SK-N-SH treated with all-trans-retinoic acid at 6 μM for 48 hours (cell line): ENCODE measurements at regions not wholly inside any gene's neighbourhood (a gene's known extent, or its start where the extent isn't known, plus 50 kb on each side); places are given as distances from the start of the nearest gene placed in this dataset.

Experiments used
- ATAC-seq: fragments of 200-7000 bp; cut with Tn5 transposase; 3 replicates; pipeline ENCODE4 v1.9.1; 2020; ENCODE audit warnings: mild to moderate bottlenecking, moderate library complexity
- ARNTL ChIP-seq: fragments of 450-650 bp; formaldehyde crosslinking; IDR thresholded peaks from 2 replicates; pipeline ENCODE4 v1.5.0; 2020; ENCODE audit warnings: low read depth, mild to moderate bottlenecking, moderate library complexity, borderline replicate concordance
- BACH2 ChIP-seq: fragments of 250-450 bp; sonication (Bioruptor Pico); IDR thresholded peaks from 2 replicates; pipeline ENCODE4 v1.9.0; 2021; ENCODE audit warnings: mild to moderate bottlenecking, borderline replicate concordance
- CSDC2 ChIP-seq: fragments of 250-450 bp; sonication (Bioruptor Pico); IDR thresholded peaks from 2 replicates; pipeline ENCODE4 v1.5.0; 2020; ENCODE audit warnings: mild to moderate bottlenecking, moderate library complexity
- GLIS3 ChIP-seq: fragments of 250-450 bp; sonication (Bioruptor Pico); IDR thresholded peaks from 2 replicates; pipeline ENCODE4 v1.5.0; 2020; ENCODE audit warnings: mild to moderate bottlenecking, moderate library complexity
- ISL1 ChIP-seq: fragments of 250-450 bp; sonication (Bioruptor Pico); IDR thresholded peaks from 2 replicates; pipeline ENCODE4 v2.1.2; 2022; ENCODE audit warnings: mild to moderate bottlenecking, moderate library complexity
- OSR1 ChIP-seq: fragments of 250-450 bp; sonication (Bioruptor Pico); IDR thresholded peaks from 2 replicates; pipeline ENCODE4 v1.8.0; 2022; ENCODE audit warnings: moderate library complexity, mild to moderate bottlenecking, inconsistent platforms
- PPARA ChIP-seq: fragments of 250-450 bp; sonication (Bioruptor Pico); IDR thresholded peaks from 2 replicates; pipeline ENCODE4 v1.5.0; 2020; ENCODE audit warnings: mild to moderate bottlenecking, borderline replicate concordance
- RARB ChIP-seq: fragments of 250-450 bp; sonication (Bioruptor Pico); IDR thresholded peaks from 2 replicates; pipeline ENCODE4 v1.8.0; 2021; ENCODE audit warnings: mild to moderate bottlenecking, moderate library complexity
- SNAI2 ChIP-seq: fragments of 250-450 bp; sonication (Bioruptor Pico); IDR thresholded peaks from 2 replicates; pipeline ENCODE4 v1.5.0; 2020; ENCODE audit warnings: mild to moderate bottlenecking, moderate library complexity
- TCF4 ChIP-seq: fragments of 250-450 bp; sonication (Bioruptor Pico); IDR thresholded peaks from 2 replicates; pipeline ENCODE4 v1.8.0; 2021; ENCODE audit warnings: mild to moderate bottlenecking, moderate library complexity, borderline replicate concordance
- TOX ChIP-seq: fragments of 250-450 bp; sonication (Bioruptor Pico); IDR thresholded peaks from 2 replicates; pipeline ENCODE4 v1.8.0; 2021; ENCODE audit warnings: mild to moderate bottlenecking, moderate library complexity, borderline replicate concordance
- ZC3H10 ChIP-seq: fragments of 250-450 bp; sonication (Bioruptor Pico); IDR thresholded peaks from 2 replicates; pipeline ENCODE4 v1.5.1; 2021; ENCODE audit warnings: mild to moderate bottlenecking, moderate library complexity
- ZFP3 ChIP-seq: fragments of 250-450 bp; sonication (Bioruptor Pico); IDR thresholded peaks from 2 replicates; pipeline ENCODE4 v1.5.0; 2020; ENCODE audit warnings: mild to moderate bottlenecking, moderate library complexity
- ZFP30 ChIP-seq: fragments of 450-650 bp; formaldehyde crosslinking; IDR thresholded peaks from 2 replicates; pipeline ENCODE4 v1.5.0; 2022; ENCODE audit warnings: mild to moderate bottlenecking, moderate library complexity
- ZNF565 ChIP-seq: fragments of 450-650 bp; formaldehyde crosslinking; conservative IDR thresholded peaks from 2 replicates; pipeline ENCODE4 v1.5.0; 2020; ENCODE audit warnings: low read depth, mild to moderate bottlenecking, moderate library complexity
- ZNF70 ChIP-seq: fragments of 450-650 bp; formaldehyde crosslinking; IDR thresholded peaks from 2 replicates; pipeline ENCODE4 v1.5.0; 2020; ENCODE audit warnings: mild to moderate bottlenecking, moderate library complexity
- ZNF8 ChIP-seq: fragments of 450-650 bp; formaldehyde crosslinking; IDR thresholded peaks from 2 replicates; pipeline ENCODE4 v1.5.0; 2020; ENCODE audit warnings: mild to moderate bottlenecking, moderate library complexity
- TF ChIP-seq, protein P1 (sequence below): fragments of 250-450 bp; sonication (Bioruptor Pico); IDR thresholded peaks from 2 replicates; pipeline ENCODE4 v1.8.0; 2020; ENCODE audit warnings: mild to moderate bottlenecking, moderate library complexity, borderline replicate concordance
- TF ChIP-seq, protein P2 (sequence below): fragments of 250-450 bp; sonication (Bioruptor Pico); IDR thresholded peaks from 2 replicates; pipeline ENCODE4 v1.5.1; 2020; ENCODE audit warnings: low read depth, mild to moderate bottlenecking, moderate library complexity
- TF ChIP-seq, protein P3 (sequence below): fragments of 250-450 bp; sonication (Bioruptor Pico); IDR thresholded peaks from 2 replicates; pipeline ENCODE4 v1.8.0; 2021; ENCODE audit warnings: low read depth, mild to moderate bottlenecking, moderate library complexity, borderline replicate concordance
- TF ChIP-seq, protein P4 (sequence below): fragments of 250-450 bp; sonication (Bioruptor Pico); IDR thresholded peaks from 2 replicates; pipeline ENCODE4 v1.5.0; 2020; ENCODE audit warnings: mild to moderate bottlenecking, moderate library complexity
- TF ChIP-seq, protein P5 (sequence below): fragments of 250-450 bp; sonication (Bioruptor Pico); IDR thresholded peaks from 2 replicates; pipeline ENCODE4 v1.5.1; 2021; ENCODE audit warnings: mild to moderate bottlenecking, moderate library complexity

DNA sequence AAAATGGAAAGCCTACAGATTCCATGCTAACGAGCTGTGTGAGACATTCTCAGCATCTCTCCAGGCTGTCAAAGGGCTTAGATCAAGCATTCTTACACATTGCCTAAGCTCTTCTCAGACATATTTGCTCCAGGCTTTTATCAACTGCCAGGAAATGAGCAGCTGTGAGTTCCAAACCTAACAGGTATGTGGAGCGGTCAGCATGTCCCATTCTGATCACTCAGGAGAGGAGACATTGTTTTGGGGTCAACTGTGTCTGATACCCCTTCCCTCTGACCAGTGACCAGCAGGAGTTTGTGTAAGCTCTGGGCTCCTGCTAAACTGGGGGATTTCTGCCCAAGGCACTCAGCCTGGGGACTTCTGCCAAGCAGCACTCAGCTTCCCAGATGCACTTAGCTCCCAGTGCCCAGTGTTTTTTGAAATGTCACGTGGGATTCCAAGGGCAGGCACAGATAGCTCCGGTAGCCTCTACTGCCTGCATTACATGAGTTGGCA is 229.1 kb downstream of the SEC61B start:
- TF ChIP-seq ARNTL (CRISPR knock-in tag): no peak
- TF ChIP-seq, protein P1, sequence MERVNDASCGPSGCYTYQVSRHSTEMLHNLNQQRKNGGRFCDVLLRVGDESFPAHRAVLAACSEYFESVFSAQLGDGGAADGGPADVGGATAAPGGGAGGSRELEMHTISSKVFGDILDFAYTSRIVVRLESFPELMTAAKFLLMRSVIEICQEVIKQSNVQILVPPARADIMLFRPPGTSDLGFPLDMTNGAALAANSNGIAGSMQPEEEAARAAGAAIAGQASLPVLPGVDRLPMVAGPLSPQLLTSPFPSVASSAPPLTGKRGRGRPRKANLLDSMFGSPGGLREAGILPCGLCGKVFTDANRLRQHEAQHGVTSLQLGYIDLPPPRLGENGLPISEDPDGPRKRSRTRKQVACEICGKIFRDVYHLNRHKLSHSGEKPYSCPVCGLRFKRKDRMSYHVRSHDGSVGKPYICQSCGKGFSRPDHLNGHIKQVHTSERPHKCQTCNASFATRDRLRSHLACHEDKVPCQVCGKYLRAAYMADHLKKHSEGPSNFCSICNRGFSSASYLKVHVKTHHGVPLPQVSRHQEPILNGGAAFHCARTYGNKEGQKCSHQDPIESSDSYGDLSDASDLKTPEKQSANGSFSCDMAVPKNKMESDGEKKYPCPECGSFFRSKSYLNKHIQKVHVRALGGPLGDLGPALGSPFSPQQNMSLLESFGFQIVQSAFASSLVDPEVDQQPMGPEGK (CRISPR knock-in tag): no peak
- no peak for TF ChIP-seq GLIS3 (CRISPR knock-in tag)
- no peak for TF ChIP-seq SNAI2
- TF ChIP-seq, protein P2, sequence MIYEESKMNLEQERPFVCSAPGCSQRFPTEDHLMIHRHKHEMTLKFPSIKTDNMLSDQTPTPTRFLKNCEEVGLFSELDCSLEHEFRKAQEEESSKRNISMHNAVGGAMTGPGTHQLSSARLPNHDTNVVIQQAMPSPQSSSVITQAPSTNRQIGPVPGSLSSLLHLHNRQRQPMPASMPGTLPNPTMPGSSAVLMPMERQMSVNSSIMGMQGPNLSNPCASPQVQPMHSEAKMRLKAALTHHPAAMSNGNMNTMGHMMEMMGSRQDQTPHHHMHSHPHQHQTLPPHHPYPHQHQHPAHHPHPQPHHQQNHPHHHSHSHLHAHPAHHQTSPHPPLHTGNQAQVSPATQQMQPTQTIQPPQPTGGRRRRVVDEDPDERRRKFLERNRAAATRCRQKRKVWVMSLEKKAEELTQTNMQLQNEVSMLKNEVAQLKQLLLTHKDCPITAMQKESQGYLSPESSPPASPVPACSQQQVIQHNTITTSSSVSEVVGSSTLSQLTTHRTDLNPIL (CRISPR knock-in tag): no peak
- TF ChIP-seq TOX (CRISPR knock-in tag): no peak
- no peak for TF ChIP-seq ZNF70 (CRISPR knock-in tag)
- no peak for TF ChIP-seq BACH2 (CRISPR knock-in tag)
- TF ChIP-seq, protein P3, sequence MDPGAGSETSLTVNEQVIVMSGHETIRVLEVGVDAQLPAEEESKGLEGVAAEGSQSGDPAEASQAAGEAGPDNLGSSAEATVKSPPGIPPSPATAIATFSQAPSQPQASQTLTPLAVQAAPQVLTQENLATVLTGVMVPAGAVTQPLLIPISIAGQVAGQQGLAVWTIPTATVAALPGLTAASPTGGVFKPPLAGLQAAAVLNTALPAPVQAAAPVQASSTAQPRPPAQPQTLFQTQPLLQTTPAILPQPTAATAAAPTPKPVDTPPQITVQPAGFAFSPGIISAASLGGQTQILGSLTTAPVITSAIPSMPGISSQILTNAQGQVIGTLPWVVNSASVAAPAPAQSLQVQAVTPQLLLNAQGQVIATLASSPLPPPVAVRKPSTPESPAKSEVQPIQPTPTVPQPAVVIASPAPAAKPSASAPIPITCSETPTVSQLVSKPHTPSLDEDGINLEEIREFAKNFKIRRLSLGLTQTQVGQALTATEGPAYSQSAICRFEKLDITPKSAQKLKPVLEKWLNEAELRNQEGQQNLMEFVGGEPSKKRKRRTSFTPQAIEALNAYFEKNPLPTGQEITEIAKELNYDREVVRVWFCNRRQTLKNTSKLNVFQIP (CRISPR knock-in tag): no peak
- TF ChIP-seq ZNF565 (CRISPR knock-in tag): no peak
- TF ChIP-seq, all 23 proteins: peak for 0
- ATAC-seq: no peak; the same call in 2 of the 3 replicates

DNA sequence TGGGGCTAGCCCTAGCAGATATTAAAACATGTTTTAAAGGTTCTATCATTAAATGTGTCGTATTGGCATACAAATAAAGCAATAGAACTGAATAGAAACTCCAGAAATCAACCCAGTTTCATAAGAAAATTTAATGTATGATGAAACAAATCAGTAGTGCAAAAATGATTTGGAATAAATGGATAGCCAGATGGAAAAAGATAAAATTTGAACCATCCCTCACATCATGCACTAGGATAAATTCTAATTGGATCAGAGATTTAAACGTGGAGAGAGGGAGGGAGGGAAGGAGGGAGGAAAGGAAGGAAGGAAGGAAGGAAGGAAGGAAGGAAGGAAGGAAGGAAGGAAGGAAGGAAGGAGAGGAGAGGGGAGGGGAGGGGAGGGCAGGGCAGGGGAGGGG is 235.3 kb downstream of the SEC61B start:
- TF ChIP-seq BACH2 (CRISPR knock-in tag) (no peak), ARNTL (CRISPR knock-in tag) (no peak), ZFP3 (CRISPR knock-in tag) (no peak), CSDC2 (CRISPR knock-in tag) (no peak), OSR1 (CRISPR knock-in tag) (no peak), ZNF70 (CRISPR knock-in tag) (no peak)
- TF ChIP-seq, all 23 proteins: peak for 0
- no peak for ATAC-seq

DNA sequence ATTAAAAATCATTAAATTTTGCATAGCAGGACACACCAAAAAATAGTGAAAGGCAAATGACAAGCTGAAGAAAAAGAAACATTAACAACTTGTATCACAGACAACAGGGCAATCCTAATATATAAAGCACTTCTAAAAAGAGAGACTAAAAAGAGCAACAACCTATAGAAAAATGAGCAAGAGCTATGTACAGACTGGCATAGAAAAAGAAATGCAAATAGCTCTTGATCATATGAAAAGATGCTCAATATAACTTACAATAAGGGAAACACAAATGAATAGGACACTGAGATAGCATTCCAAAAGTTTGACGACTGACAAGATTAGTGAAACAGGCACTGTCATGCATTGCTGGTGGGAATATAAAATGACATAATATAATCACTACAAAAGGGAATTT is 235.9 kb downstream of the SEC61B start:
- no peak for ATAC-seq
- TF ChIP-seq ZFP30 (CRISPR knock-in tag): no peak
- TF ChIP-seq TCF4: no peak
- no peak for TF ChIP-seq ZNF70 (CRISPR knock-in tag)
- TF ChIP-seq, protein P4, sequence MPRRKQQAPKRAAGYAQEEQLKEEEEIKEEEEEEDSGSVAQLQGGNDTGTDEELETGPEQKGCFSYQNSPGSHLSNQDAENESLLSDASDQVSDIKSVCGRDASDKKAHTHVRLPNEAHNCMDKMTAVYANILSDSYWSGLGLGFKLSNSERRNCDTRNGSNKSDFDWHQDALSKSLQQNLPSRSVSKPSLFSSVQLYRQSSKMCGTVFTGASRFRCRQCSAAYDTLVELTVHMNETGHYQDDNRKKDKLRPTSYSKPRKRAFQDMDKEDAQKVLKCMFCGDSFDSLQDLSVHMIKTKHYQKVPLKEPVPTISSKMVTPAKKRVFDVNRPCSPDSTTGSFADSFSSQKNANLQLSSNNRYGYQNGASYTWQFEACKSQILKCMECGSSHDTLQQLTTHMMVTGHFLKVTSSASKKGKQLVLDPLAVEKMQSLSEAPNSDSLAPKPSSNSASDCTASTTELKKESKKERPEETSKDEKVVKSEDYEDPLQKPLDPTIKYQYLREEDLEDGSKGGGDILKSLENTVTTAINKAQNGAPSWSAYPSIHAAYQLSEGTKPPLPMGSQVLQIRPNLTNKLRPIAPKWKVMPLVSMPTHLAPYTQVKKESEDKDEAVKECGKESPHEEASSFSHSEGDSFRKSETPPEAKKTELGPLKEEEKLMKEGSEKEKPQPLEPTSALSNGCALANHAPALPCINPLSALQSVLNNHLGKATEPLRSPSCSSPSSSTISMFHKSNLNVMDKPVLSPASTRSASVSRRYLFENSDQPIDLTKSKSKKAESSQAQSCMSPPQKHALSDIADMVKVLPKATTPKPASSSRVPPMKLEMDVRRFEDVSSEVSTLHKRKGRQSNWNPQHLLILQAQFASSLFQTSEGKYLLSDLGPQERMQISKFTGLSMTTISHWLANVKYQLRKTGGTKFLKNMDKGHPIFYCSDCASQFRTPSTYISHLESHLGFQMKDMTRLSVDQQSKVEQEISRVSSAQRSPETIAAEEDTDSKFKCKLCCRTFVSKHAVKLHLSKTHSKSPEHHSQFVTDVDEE (CRISPR knock-in tag): no peak
- TF ChIP-seq ISL1 (CRISPR knock-in tag): no peak
- no peak for TF ChIP-seq BACH2 (CRISPR knock-in tag)
- TF ChIP-seq ZNF565 (CRISPR knock-in tag): no peak
- no peak for TF ChIP-seq GLIS3 (CRISPR knock-in tag)
- TF ChIP-seq, protein P1 (CRISPR knock-in tag): no peak
- no peak for TF ChIP-seq ZC3H10 (CRISPR knock-in tag)
- no peak for TF ChIP-seq ZNF8 (CRISPR knock-in tag)
- TF ChIP-seq RARB (CRISPR knock-in tag): no peak
- TF ChIP-seq, protein P5, sequence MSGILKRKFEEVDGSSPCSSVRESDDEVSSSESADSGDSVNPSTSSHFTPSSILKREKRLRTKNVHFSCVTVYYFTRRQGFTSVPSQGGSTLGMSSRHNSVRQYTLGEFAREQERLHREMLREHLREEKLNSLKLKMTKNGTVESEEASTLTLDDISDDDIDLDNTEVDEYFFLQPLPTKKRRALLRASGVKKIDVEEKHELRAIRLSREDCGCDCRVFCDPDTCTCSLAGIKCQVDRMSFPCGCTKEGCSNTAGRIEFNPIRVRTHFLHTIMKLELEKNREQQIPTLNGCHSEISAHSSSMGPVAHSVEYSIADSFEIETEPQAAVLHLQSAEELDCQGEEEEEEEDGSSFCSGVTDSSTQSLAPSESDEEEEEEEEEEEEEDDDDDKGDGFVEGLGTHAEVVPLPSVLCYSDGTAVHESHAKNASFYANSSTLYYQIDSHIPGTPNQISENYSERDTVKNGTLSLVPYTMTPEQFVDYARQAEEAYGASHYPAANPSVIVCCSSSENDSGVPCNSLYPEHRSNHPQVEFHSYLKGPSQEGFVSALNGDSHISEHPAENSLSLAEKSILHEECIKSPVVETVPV: no peak
- TF ChIP-seq PPARA (CRISPR knock-in tag): no peak
- no peak for TF ChIP-seq ZFP3 (CRISPR knock-in tag)
- no peak for TF ChIP-seq CSDC2 (CRISPR knock-in tag)
- TF ChIP-seq, protein P3 (CRISPR knock-in tag): no peak
